A172 (cell line): ENCODE measurements at regions not wholly inside any gene's neighbourhood (a gene's known extent, or its start where the extent isn't known, plus 50 kb on each side); places are given as distances from the start of the nearest gene placed in this dataset.
A peak's percentile ranks its signal among the peaks of the same experiment; 100 is the strongest.
"Not testable (repeated sequence)": the region's sequence is repeated elsewhere in the genome, so short reads cannot be mapped to it uniquely, and the experiment has no call there.

Experiments
- DNase-seq: peaks from one replicate; pipeline ENCODE4 v3.0.0-alpha.2; 2015; ENCODE audit warnings: low spot score

GRCh38 chr7:109905368-109906065 lies 1185.4 kb upstream of the LRRN3 start:
- DNase-seq: not testable (repeated sequence)

GRCh38 chr7:109915670-109916069 lies 1175.3 kb upstream of the LRRN3 start:
- no peak for DNase-seq

- DNase-seq: no peak
Measured at GRCh38 chr7:109926738-109927137, 1164.2 kb upstream of the LRRN3 start.

GRCh38 chr7:109930049-109930448 lies 1160.9 kb upstream of the LRRN3 start:
- DNase-seq: no peak

- no peak for DNase-seq
Measured at GRCh38 chr7:109939207-109939606, 1151.7 kb upstream of the LRRN3 start.

- no peak for DNase-seq
Measured at GRCh38 chr7:109945820-109946518, 1145.0 kb upstream of the LRRN3 start.

GRCh38 chr7:109950256-109950655 lies 1140.7 kb upstream of the LRRN3 start:
- DNase-seq: no peak

GRCh38 chr7:109950821-109951564 lies 1139.9 kb upstream of the LRRN3 start:
- no peak for DNase-seq

- no peak for DNase-seq
Measured at GRCh38 chr7:109951565-109951928, 1139.4 kb upstream of the LRRN3 start.

GRCh38 chr7:109955986-109956385 lies 1134.9 kb upstream of the LRRN3 start:
- DNase-seq: no peak

GRCh38 chr7:109956916-109957315 lies 1134.0 kb upstream of the LRRN3 start:
- DNase-seq: no peak

- no peak for DNase-seq
Measured at GRCh38 chr7:109963741-109964140, 1127.2 kb upstream of the LRRN3 start.

GRCh38 chr7:109964780-109965179 lies 1126.1 kb upstream of the LRRN3 start:
- DNase-seq: peak; percentile 35

GRCh38 chr7:109967406-109967805 lies 1123.5 kb upstream of the LRRN3 start:
- DNase-seq: no peak

GRCh38 chr7:109983618-109984017 lies 1107.3 kb upstream of the LRRN3 start:
- DNase-seq: no peak

- DNase-seq: peak; percentile 35
Measured at GRCh38 chr7:109984729-109985128, 1106.2 kb upstream of the LRRN3 start.

GRCh38 chr7:109986701-109987100 lies 1104.2 kb upstream of the LRRN3 start:
- DNase-seq: no peak

GRCh38 chr7:109996411-109996810 lies 1094.5 kb upstream of the LRRN3 start:
- no peak for DNase-seq

GRCh38 chr7:109996927-109997326 lies 1094.0 kb upstream of the LRRN3 start:
- DNase-seq: no peak

GRCh38 chr7:109997837-109998236 lies 1093.1 kb upstream of the LRRN3 start:
- DNase-seq: no peak

GRCh38 chr7:110001254-110001938 lies 1089.5 kb upstream of the LRRN3 start:
- no peak for DNase-seq

GRCh38 chr7:110003827-110004226 lies 1087.1 kb upstream of the LRRN3 start:
- DNase-seq: no peak
